Neural cell (in vitro differentiated cells): ENCODE measurements at regions not wholly inside any gene's neighbourhood (a gene's known extent, or its start where the extent isn't known, plus 50 kb on each side); places are given as distances from the start of the nearest gene placed in this dataset.

Source experiments
- H2AFZ ChIP-seq: fragments of 200-600, 300-800 bp; sonication (generic), shearing (Covaris generic); 2 replicates; pipeline ENCODE4 v1.6.0; 2014; ENCODE audit warnings: low read depth, mild to moderate bottlenecking, antibody characterized with exemption, low read length, moderate library complexity
- H3F3A ChIP-seq: fragments of 200-600 bp; shearing (Covaris generic); 2 replicates; pipeline ENCODE4 v1.6.1; 2016; ENCODE audit warnings: mild to moderate bottlenecking, moderate library complexity, mixed read lengths, antibody characterized with exemption, low read length; ENCODE audit not compliant: insufficient read depth, poor library complexity, severe bottlenecking
- H3K27ac ChIP-seq: fragments of 200-600, 300-800 bp; sonication (generic), shearing (Covaris generic); 2 replicates; pipeline ENCODE4 v1.5.1; 2014; ENCODE audit warnings: mild to moderate bottlenecking, low read length, moderate library complexity
- H3K27me3 ChIP-seq: fragments of 300-800, 200-600 bp; sonication (generic), shearing (Covaris generic); 2 replicates; pipeline ENCODE4 v1.6.0; 2014; ENCODE audit warnings: mild to moderate bottlenecking, low read depth, low read length, moderate library complexity; ENCODE audit not compliant: insufficient read depth
- H3K36me3 ChIP-seq: fragments of 300-800, 200-600 bp; sonication (generic), shearing (Covaris generic); 2 replicates; pipeline ENCODE4 v1.5.1; 2014; ENCODE audit warnings: mild to moderate bottlenecking, antibody characterized with exemption, low read length, moderate library complexity; ENCODE audit not compliant: insufficient read depth
- H3K4me2 ChIP-seq: fragments of 300-800, 200-600 bp; sonication (generic), shearing (Covaris generic); 2 replicates; pipeline ENCODE4 v1.6.0; 2014; ENCODE audit warnings: mild to moderate bottlenecking, low read length
- H3K4me3 ChIP-seq: fragments of 300-800, 200-600 bp; sonication (generic), shearing (Covaris generic); 2 replicates; pipeline ENCODE4 v1.5.1; 2014; ENCODE audit warnings: mild to moderate bottlenecking, low read length, moderate library complexity
- H3K79me2 ChIP-seq: fragments of 200-600 bp; shearing (Covaris generic); replicated peaks from 2 replicates; pipeline ENCODE4 v1.6.0; 2014; ENCODE audit warnings: mild to moderate bottlenecking, low read length, moderate library complexity; ENCODE audit not compliant: insufficient read depth
- H3K9ac ChIP-seq: fragments of 300-800, 200-600 bp; sonication (generic), shearing (Covaris generic); 2 replicates; pipeline ENCODE4 v1.6.1; 2016; ENCODE audit warnings: mild to moderate bottlenecking, low read length, mixed read lengths
- H3K9me2 ChIP-seq: fragments of 200-600 bp; shearing (Covaris generic); 2 replicates; pipeline ENCODE4 v1.6.1; 2016; ENCODE audit warnings: mild to moderate bottlenecking, low read length, mixed read lengths; ENCODE audit not compliant: insufficient read depth
- H3K9me3 ChIP-seq: fragments of 200-600, 300-800 bp; sonication (generic), shearing (Covaris generic); 2 replicates; pipeline ENCODE4 v1.6.1; 2016; ENCODE audit warnings: mild to moderate bottlenecking, mixed run types, low read length, moderate library complexity, mixed read lengths
- H4K20me1 ChIP-seq: fragments of 200-600 bp; shearing (Covaris generic); 2 replicates; pipeline ENCODE4 v1.6.1; 2016; ENCODE audit warnings: mild to moderate bottlenecking, mixed run types; ENCODE audit not compliant: insufficient read depth
- CTCF ChIP-seq: fragments of 450-650 bp; IDR thresholded peaks from 2 replicates; pipeline ENCODE4 v1.5.1; 2014; ENCODE audit warnings: antibody characterized with exemption, mild to moderate bottlenecking, moderate library complexity; ENCODE audit not compliant: poor library complexity, severe bottlenecking
- EP300 ChIP-seq: fragments of 450-650 bp; conservative IDR thresholded peaks from 2 replicates; pipeline ENCODE4 v1.6.1; 2014; ENCODE audit warnings: antibody characterized with exemption, mild to moderate bottlenecking, moderate library complexity; ENCODE audit not compliant: poor library complexity, severe bottlenecking
- EZH2 ChIP-seq: fragments of 200-600, 300-800 bp; shearing (Covaris generic), sonication (generic); IDR thresholded peaks from 2 replicates; pipeline ENCODE4 v1.6.1; 2014; ENCODE audit warnings: antibody characterized with exemption, low read length, borderline replicate concordance, mild to moderate bottlenecking; ENCODE audit not compliant: insufficient read depth, poor library complexity, severe bottlenecking
- MXI1 ChIP-seq: fragments of 450-650 bp; conservative IDR thresholded peaks from 2 replicates; pipeline ENCODE4 v1.6.1; 2014; ENCODE audit warnings: antibody characterized with exemption, mild to moderate bottlenecking; ENCODE audit not compliant: poor library complexity, severe bottlenecking
- POLR2AphosphoS5 ChIP-seq: IDR thresholded peaks from 2 replicates; pipeline ENCODE4 v1.6.1; 2012
- RAD21 ChIP-seq: fragments of 450-650 bp; conservative IDR thresholded peaks from 2 replicates; pipeline ENCODE4 v1.6.1; 2014; ENCODE audit warnings: antibody characterized with exemption, mild to moderate bottlenecking, moderate library complexity
- REST ChIP-seq: IDR thresholded peaks from 2 replicates; pipeline ENCODE4 v1.6.1; 2012; ENCODE audit warnings: borderline replicate concordance
- SMC3 ChIP-seq: fragments of 450-650 bp; conservative IDR thresholded peaks from 2 replicates; pipeline ENCODE4 v1.6.1; 2014; ENCODE audit warnings: antibody characterized with exemption, mild to moderate bottlenecking, moderate library complexity; ENCODE audit not compliant: poor library complexity
- TAF1 ChIP-seq: IDR thresholded peaks from 2 replicates; pipeline ENCODE4 v1.6.1; 2012; ENCODE audit warnings: low read depth

- Histone ChIP-seq H3F3A (no peaks in the 10 kb centered on the region), H3K27me3 (no peaks in the 10 kb centered on the region)
Observed at GRCh38 chr5:153079396-153079795, 411.1 kb upstream of the GRIA1 start.

GRCh38 chr5:153080940-153081339, 409.5 kb upstream of the GRIA1 start:
- no peak overlapping the region for H3K4me3 ChIP-seq
- H3F3A ChIP-seq, result no peaks in the 10 kb centered on the region
- no peaks in the 10 kb centered on the region for H3K27me3 ChIP-seq
- no peak overlapping the region for H3K9ac ChIP-seq
- H3K27ac ChIP-seq, result no peak overlapping the region
- no peaks in the 10 kb centered on the region for H3K9me3 ChIP-seq
- H3K79me2 ChIP-seq, result no peaks in the 10 kb centered on the region
- no peak overlapping the region for H2AFZ ChIP-seq
- no peaks in the 10 kb centered on the region for H3K36me3 ChIP-seq
- no peaks in the 10 kb centered on the region for H3K9me2 ChIP-seq
- H3K4me2 ChIP-seq, result no peak overlapping the region
- no peaks in the 10 kb centered on the region for H4K20me1 ChIP-seq
- TF ChIP-seq EP300 (no peak), REST (no peak), POLR2AphosphoS5 (no peak), CTCF (no peak), MXI1 (no peak), EZH2 (no peak), TAF1 (no peak)

More at GRCh38 chr5:153079396-153079795, 411.1 kb upstream of the GRIA1 start:
- Histone ChIP-seq H3K9me3 (no peaks in the 10 kb centered on the region), H3K36me3 (no peaks in the 10 kb centered on the region), H2AFZ (no peak overlapping the region), H3K9ac (no peak overlapping the region), H3K4me2 (no peak overlapping the region), H3K79me2 (no peaks in the 10 kb centered on the region), H3K9me2 (no peaks in the 10 kb centered on the region), H3K4me3 (no peak overlapping the region), H4K20me1 (no peaks in the 10 kb centered on the region), H3K27ac (no peak overlapping the region)
- TF ChIP-seq CTCF, result no peak
- no peak for TF ChIP-seq RAD21
- TF ChIP-seq SMC3, result no peak
- no peak for TF ChIP-seq MXI1
- TF ChIP-seq POLR2AphosphoS5, result no peak
- TF ChIP-seq REST, result no peak
- no peak for TF ChIP-seq EZH2
- TF ChIP-seq EP300, result no peak
- TF ChIP-seq TAF1, result no peak
